ENCODE measurements at regions not wholly inside any gene's neighbourhood (a gene's known extent, or its start where the extent isn't known, plus 50 kb on each side); places are given as distances from the start of the nearest gene placed in this dataset.

- no peak for TF ChIP-seq EZH2 (IDR thresholded peaks at IDR 0.05; ENCODE audit: low read depth, low read length, severe bottlenecking)
- no peak for TF ChIP-seq SIN3A (conservative IDR thresholded peaks at IDR 0.05 in 1 of 2, IDR thresholded peaks at IDR 0.05 in 1 of 2; ENCODE audit: low read depth in 1 of 2, low read length in 2 of 2)
- no peak for TF ChIP-seq SUZ12 (IDR thresholded peaks at IDR 0.05; ENCODE audit: low read length)
- no peak for TF ChIP-seq TAF1 (IDR thresholded peaks at IDR 0.05; ENCODE audit: low read depth, low read length)
- TF ChIP-seq TBP (IDR thresholded peaks at IDR 0.05; ENCODE audit: low read depth, low read length), result no peak
- no peak for TF ChIP-seq SAP30 (IDR thresholded peaks at IDR 0.05; ENCODE audit: insufficient read depth, insufficient replicate concordance, low read length)
- TF ChIP-seq TEAD4 (IDR thresholded peaks at IDR 0.05; ENCODE audit: low read depth, low read length), result no peak
- TF ChIP-seq POLR2AphosphoS5 (IDR thresholded peaks at IDR 0.05; ENCODE audit: low read depth, low read length), result no peak
- no peak for TF ChIP-seq KDM5A (IDR thresholded peaks at IDR 0.05; ENCODE audit: low read length)
- TF ChIP-seq ZNF274 (IDR thresholded peaks at IDR 0.05; ENCODE audit: borderline replicate concordance, extremely low read depth, low read length), result no peak
- TF ChIP-seq RNF2 (IDR thresholded peaks at IDR 0.05; ENCODE audit: borderline replicate concordance, low read depth, low read length, missing control alignments, poor library complexity, severe bottlenecking), result no peak
- TF ChIP-seq ATF3 (IDR thresholded peaks at IDR 0.05; ENCODE audit: insufficient read depth, low read depth, low read length), result no peak
- TF ChIP-seq MAX (IDR thresholded peaks at IDR 0.05), result no peak
- TF ChIP-seq POLR2A (IDR thresholded peaks at IDR 0.05; ENCODE audit: control extremely low read depth in 1 of 2, low read depth in 2 of 2, low read length in 2 of 2), result no peak
These were observed 296.1 kb downstream of the DHX35 start for GRCh38 chr20:39258253-39258652.
